ENCODE measurements at regions not wholly inside any gene's neighbourhood (a gene's known extent, or its start where the extent isn't known, plus 50 kb on each side); places are given as distances from the start of the nearest gene placed in this dataset.

DNA sequence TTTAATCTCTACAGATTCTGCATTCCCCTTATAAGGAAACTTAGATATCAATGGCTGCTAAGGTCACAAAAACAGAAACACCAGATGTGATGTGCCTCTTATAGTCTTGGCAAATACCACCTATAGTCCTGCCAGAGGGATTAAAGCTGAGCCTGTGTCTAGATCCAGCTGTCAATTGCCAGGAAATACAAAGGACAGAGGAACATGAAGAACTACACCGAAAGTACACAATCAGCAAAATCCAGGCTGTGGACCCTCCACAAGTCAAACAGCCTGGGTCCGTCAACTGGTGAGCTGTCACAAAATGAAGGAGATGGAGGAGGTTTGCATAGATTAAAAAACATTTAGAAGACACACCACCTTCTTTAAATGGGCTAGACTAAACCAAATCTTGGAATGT is 85.4 kb downstream of the KLF4 start:
- TF ChIP-seq, protein P1, sequence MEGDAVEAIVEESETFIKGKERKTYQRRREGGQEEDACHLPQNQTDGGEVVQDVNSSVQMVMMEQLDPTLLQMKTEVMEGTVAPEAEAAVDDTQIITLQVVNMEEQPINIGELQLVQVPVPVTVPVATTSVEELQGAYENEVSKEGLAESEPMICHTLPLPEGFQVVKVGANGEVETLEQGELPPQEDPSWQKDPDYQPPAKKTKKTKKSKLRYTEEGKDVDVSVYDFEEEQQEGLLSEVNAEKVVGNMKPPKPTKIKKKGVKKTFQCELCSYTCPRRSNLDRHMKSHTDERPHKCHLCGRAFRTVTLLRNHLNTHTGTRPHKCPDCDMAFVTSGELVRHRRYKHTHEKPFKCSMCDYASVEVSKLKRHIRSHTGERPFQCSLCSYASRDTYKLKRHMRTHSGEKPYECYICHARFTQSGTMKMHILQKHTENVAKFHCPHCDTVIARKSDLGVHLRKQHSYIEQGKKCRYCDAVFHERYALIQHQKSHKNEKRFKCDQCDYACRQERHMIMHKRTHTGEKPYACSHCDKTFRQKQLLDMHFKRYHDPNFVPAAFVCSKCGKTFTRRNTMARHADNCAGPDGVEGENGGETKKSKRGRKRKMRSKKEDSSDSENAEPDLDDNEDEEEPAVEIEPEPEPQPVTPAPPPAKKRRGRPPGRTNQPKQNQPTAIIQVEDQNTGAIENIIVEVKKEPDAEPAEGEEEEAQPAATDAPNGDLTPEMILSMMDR (conservative IDR thresholded peaks at IDR 0.05; ENCODE audit: low read length) = no peak
- no peak for TF ChIP-seq EZH2phosphoT487 (IDR thresholded peaks at IDR 0.05; ENCODE audit: borderline replicate concordance, low read depth, low read length)

Data from OCI-LY7 (cell line).